Activated CD4-positive, alpha-beta T cell treated with anti-CD3 and anti-CD28 coated beads, Interleukin-2, amount 50 U/mL, for 4 hours (primary cell): ENCODE measurements at regions not wholly inside any gene's neighbourhood (a gene's known extent, or its start where the extent isn't known, plus 50 kb on each side); places are given as distances from the start of the nearest gene placed in this dataset.

ENCODE experiments used
- DNase-seq, 2 experiments: peaks; one replicate each; pipeline ENCODE4 v3.0.0-alpha.2; 2020

- DNase-seq: no peak
These were observed 153.9 kb upstream of the TIAM1 start for GRCh38 chr21:31497914-31498313.

- no peak for DNase-seq
These were observed 149.4 kb upstream of the TIAM1 start for GRCh38 chr21:31493350-31493880.

GRCh38 chr21:31491617-31492016 lies 147.6 kb upstream of the TIAM1 start:
- DNase-seq: no peak

- no peak for DNase-seq
These were observed 146.4 kb upstream of the TIAM1 start for GRCh38 chr21:31490443-31490842.

- no peak for DNase-seq
These were observed 145.7 kb upstream of the TIAM1 start for GRCh38 chr21:31489726-31490125.

- no peak for DNase-seq
These were observed 145.0 kb upstream of the TIAM1 start for GRCh38 chr21:31489014-31489413.

- no peak for DNase-seq
These were observed 140.2 kb upstream of the TIAM1 start for GRCh38 chr21:31484219-31484618.

- DNase-seq: no peak
These were observed 139.1 kb upstream of the TIAM1 start for GRCh38 chr21:31483146-31483545.

- DNase-seq: no peak
These were observed 138.4 kb upstream of the TIAM1 start for GRCh38 chr21:31482460-31482859.

GRCh38 chr21:31480228-31480627 lies 136.2 kb upstream of the TIAM1 start:
- no peak for DNase-seq

GRCh38 chr21:31479714-31480113 lies 135.7 kb upstream of the TIAM1 start:
- no peak for DNase-seq

- no peak for DNase-seq
These were observed 135.2 kb upstream of the TIAM1 start for GRCh38 chr21:31479222-31479621.

GRCh38 chr21:31476263-31477022 lies 132.4 kb upstream of the TIAM1 start:
- DNase-seq: no peak

GRCh38 chr21:31475223-31475622 lies 131.2 kb upstream of the TIAM1 start:
- no peak for DNase-seq

GRCh38 chr21:31473685-31474345 lies 129.8 kb upstream of the TIAM1 start:
- no peak for DNase-seq

- no peak for DNase-seq
These were observed 127.8 kb upstream of the TIAM1 start for GRCh38 chr21:31471865-31472264.

- no peak for DNase-seq
These were observed 127.0 kb upstream of the TIAM1 start for GRCh38 chr21:31470896-31471694.

GRCh38 chr21:31460980-31461379 lies 116.9 kb upstream of the TIAM1 start:
- no peak for DNase-seq

GRCh38 chr21:31459457-31459856 lies 115.4 kb upstream of the TIAM1 start:
- no peak for DNase-seq

GRCh38 chr21:31457675-31458074 lies 113.6 kb upstream of the TIAM1 start:
- no peak for DNase-seq

GRCh38 chr21:31456201-31456600 lies 112.1 kb upstream of the TIAM1 start:
- DNase-seq: no peak

- DNase-seq: no peak
These were observed 111.4 kb upstream of the TIAM1 start for GRCh38 chr21:31455506-31455905.

- no peak for DNase-seq
These were observed 106.9 kb upstream of the TIAM1 start for GRCh38 chr21:31450980-31451379.
